ELR (cell line): ENCODE measurements at regions not wholly inside any gene's neighbourhood (a gene's known extent, or its start where the extent isn't known, plus 50 kb on each side); places are given as distances from the start of the nearest gene placed in this dataset.
A peak's percentile ranks its signal among the peaks of the same experiment; 100 is the strongest.
"Not testable (repeated sequence)": the region's sequence is repeated elsewhere in the genome, so short reads cannot be mapped to it uniquely, and the experiment has no call there.

ENCODE experiments used
- DNase-seq: peaks from one replicate; pipeline ENCODE4 v3.0.0-alpha.2; 2015; ENCODE audit warnings: low read depth

DNA sequence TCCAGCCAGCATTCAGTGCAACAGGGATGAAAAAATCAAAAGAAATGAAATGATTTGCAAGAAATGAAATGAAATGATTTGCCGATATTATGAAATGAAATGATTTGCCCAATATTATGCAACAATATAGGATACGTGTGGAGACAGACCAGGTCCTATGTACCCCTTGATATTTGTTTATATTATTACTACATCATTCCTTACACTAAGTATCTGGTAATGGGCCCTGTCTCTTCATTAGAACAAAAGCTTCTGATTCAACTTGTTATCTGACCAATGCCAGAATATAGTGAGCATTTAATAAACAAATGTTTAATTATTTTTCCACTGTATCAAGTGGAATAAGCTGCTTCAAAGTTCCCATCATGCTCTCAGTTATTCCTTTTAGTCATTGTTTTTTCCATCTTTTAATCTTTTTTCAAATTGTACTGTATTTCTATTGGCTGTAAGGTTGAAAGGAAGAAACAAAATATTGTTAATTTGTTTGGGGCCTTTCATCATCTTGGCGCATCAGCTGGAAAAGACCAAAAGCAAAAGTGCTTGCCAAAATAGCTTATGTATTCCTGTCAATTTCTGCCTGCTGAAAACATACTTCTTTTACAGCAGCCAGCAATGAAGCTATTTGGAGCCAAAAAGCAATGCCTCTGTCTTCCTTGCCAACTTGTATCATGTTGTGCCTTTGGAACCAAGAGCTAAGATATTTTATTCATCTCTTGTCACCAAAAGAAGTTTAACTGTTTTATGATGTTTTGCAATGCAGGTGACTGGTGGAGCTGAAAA, 2314.9 kb downstream of the LRRC4C start:
- no peak for DNase-seq

DNA sequence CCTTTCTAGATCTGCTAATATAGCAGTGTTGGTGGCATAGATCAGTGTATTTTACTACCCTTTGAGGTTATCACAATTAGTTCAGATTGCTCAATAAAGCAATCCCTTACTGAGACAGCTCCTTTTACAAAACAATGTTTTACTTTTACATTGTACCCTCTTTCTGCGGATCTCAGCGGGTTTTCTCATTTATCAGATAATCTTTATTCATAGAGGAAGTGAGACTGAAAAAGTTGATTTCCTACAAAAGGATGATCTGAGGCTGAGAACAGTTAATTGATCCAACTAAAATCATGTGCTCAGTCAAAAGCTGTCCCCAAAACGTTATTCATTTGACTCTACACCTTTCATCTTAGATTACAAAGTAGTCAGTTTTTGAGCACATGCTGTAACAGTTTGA, 2319.9 kb downstream of the LRRC4C start:
- no peak for DNase-seq

DNA sequence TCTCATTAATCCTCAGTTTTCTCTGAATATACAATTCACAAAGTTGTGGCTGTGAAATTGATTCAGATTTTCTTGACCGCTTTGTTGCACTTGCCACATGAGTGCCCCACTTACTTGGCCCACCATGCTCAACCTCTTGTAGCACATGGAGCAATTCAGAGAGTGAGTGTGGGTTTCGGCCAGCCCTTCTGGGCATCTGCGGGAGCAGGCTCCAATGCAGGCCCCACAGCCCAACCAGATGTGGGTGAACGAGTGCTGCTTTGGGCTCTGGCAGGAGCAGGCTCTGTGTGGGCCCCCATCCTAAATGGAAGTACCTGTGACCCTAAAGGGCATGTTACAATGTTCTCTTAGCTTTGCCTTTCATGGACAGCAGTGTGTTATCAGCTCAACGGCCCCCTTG, 2338.6 kb downstream of the LRRC4C start:
- DNase-seq, result no peak

DNA sequence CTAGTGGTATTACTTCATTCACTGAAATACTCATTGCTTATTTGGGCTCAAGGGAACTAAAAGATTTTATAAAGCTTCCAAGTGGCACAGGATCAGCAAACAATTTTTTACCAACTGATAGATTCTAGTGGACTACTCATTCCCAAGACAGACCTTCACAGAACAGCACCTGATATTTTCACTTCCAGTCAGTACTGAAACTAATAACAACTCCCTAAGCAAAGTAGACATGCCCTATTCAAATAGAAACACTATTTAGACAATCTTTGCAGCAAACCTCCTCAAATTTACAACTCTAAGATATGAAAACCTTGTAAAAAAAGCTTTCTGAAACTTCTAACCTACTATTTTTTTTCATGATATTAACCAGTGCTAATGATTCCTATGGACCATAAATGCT, 2345.8 kb downstream of the LRRC4C start:
- no peak for DNase-seq

DNA sequence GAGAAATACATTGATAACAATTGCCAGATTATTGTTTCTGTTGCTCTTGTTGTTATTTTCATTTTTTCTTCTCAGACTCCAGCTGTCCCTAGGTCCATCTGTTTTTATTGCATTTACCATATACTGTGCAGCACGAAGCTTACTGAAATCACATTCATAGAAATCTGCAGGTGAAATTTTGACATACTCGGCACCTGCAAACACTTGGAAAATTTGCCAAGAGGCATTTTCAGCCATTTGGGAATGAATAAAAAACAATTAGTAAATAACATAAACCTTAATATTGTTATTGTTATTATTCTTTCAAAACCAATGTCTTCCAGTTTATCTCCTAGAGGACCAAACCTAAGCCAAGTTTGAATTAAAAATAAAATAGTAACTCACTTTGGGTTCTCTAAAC, 2357.2 kb downstream of the LRRC4C start:
- no peak for DNase-seq

DNA sequence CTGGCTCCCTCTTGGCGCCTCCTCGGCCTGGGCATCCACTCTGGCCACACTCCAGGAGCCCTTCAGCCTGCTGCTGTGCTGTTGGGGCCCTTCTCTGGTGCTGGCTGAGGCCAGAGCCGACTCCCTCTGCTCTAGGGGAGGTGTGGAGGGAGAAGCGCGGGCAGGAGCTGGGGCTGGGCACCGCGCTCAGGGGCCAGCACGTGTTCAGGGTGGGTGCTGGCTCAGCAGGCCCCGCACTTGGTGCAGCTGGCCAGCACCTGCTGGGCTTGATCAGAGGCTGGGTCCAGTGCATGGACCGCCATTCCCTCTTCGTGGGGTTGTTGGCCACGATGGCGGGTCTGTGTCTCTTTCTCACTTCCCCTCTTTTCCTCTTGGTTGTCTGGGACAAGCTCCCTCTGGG, 2381.0 kb downstream of the LRRC4C start:
- no peak for DNase-seq

DNA sequence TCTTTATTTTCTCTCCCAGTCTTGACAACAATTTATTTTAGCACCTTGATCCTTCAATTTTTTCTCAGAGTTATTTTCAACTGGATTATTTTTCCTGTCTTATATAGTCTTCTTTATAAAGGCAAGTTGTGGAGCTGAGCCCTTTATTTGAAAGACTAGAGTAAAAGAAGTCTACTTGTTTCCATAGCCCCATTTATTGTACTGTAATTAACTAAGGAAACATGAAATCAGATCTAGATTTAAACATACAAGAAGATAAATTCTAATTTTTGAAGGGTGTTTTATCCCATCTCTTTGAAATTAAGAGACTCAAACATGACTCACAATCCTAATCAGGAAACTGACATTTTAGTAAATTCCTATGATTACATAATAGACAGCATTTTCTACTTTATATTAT, 2421.8 kb downstream of the LRRC4C start:
- DNase-seq, result no peak

DNA sequence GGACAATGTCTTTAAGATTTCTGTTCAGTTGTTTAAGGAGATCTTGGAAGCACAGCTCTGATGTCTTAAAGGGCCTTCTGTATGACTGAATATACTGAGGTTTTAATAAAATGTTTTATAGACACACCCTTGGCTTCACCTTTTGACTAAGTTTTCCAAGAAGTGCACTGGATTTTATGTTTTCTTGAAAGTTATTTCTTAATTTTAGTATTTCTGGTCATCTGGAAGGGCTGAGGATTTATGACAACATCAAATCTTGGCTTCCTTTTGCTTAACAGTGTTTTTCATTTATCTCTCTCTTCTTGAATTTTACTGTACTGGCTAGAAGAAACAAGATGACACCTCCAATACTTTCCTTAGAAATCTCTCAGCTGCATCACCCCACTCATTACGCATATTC, 2423.4 kb downstream of the LRRC4C start:
- no peak for DNase-seq

DNA sequence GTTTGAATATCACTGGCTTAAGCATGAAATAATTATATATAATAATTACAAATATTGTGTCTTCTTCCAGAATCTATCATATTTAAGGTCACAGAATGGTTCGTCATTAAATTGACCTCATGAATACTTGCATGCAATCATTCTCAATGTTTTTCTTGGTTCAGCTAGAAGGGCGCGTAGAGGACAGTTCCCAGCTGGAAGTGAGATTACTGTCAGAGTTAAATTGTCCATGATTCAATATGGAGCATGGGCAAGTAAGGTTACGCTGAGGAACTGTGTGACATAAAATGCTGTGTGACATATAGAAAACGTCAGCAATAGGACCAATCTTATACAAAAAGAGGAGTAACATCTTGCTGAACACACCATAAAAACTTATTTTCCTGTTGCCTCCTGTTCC, 2423.5 kb upstream of the RAG2 start:
- DNase-seq, result no peak

DNA sequence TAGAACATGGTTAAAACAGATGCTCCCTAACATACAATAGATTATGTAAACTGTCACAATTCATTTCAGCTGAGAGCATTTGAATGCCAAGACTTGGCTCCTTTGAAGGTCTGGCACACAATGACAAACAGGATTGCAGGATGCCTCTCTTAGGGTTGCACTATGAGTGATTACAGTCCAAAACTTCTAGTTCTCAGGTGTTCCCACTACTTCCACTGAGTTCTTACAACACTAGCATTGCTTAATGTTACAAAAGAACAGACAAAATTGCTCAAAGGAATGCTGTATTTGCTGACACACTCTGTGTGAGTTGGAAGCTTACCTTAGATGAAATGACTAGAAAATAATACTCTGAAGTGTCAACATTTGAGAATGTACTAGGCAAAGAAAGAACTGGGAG, 2413.8 kb upstream of the RAG2 start:
- DNase-seq, result no peak

DNA sequence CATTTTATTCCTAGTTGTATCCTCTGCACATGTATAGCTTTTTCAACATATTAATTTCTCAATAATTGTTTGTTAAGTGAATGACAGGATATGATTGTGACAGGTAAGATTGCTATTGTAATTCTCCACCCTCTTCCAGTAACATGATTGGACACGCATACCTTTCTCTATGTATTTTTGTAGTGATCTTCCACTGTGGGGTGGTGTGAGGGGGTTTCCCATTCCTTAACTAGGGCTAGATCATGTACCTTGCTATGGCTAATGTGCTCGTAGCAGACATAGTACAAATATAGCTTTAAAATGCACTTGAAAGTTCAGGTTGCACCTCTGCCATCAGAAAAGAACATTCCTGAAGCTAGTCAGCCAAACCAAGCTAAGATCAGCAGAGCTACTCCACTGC, 2392.8 kb upstream of the RAG2 start:
- no peak for DNase-seq

DNA sequence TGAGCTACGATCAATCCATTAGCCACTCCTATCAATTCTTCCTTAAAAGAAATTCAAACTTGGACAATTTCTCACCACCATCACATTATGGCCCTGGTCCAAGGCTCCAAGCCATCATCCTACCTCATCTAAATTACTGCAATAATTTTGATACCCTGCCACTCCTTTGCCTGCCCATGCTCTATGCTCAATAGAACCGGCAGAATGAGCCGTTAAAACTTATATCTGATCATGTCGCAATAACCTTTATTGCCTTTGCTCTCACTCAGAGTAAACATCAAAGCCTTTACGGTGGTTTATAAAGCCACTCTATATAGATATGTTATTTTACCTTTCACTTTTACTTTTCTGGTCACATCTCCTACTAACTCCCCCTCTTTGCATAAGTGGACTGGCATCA, 2392.1 kb upstream of the RAG2 start:
- no peak for DNase-seq

DNA sequence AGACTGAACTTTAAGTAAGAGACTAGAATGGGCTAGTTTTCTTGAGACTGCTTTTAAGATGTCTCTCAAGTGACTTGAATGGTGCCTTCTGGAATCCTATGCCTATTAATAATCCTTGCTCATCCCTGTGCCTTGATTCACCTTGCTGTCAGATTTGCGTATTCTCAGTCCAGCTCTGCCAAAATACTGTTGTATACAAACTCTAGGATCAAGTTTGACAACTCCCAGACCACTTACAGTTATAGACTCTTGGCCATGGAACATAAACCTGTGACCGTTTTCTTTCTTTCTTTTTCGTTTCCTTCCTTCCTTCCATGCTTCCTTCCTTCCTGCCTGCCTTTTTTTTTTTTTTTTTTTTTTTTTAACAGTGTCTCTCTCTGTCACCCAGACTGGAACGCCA, 2390.9 kb upstream of the RAG2 start:
- no peak for DNase-seq

DNA sequence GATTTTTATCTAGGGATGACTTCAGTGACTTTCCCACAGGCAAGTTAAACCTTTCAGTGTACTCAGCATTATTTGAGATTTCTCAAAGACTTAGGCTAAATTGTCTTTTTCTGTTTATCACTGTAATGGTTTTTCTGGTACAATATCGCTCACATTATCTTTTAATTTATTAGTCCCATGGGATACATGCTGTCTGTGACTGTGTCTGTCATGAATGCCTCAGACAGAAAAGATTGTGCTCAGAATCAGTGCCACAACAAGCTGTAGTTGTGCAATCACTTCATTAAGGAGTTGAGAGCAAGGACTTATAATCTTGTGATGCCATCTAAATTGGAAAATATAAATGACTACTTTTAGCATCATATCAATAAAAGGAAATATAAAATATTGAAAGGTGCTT, 2374.2 kb upstream of the RAG2 start:
- DNase-seq, result no peak

DNA sequence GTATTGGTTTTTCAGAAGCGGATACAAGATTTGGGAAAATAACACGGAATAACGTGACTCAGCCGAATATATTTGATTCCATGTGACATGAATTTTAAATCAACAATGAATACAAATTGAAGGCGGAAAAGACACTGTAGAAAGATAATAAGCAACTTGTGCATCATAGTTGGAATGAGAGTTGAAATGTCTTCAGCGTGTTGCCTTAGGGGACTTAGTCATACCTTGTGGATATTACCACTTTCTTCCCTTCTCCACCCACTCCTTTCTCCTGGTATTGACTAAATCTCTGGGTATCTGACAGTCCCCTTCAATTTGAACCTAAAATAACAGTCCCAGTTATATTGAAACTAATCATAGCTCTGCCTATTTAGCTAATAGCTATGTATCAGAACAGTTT, 2373.1 kb upstream of the RAG2 start:
- peak; percentile 74 for DNase-seq

DNA sequence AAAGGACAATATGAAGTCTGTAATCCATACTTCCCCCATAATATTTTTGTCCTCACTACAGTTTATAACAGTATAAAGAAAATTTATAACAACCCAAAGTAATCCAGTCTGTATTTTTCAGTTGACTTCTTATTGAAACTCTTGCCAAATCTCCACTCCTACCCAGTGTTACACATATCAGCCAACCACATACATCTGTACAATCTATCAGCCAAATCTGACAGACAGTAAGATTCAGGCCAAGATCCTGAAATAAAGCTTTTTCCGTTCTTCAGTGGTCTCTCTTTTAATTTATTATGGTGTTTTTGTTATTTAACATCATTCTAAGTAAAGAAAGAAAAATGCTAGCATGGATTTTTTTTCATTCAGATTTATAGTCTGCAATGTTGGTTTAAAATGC, 2370.9 kb upstream of the RAG2 start:
- DNase-seq, result no peak

DNA sequence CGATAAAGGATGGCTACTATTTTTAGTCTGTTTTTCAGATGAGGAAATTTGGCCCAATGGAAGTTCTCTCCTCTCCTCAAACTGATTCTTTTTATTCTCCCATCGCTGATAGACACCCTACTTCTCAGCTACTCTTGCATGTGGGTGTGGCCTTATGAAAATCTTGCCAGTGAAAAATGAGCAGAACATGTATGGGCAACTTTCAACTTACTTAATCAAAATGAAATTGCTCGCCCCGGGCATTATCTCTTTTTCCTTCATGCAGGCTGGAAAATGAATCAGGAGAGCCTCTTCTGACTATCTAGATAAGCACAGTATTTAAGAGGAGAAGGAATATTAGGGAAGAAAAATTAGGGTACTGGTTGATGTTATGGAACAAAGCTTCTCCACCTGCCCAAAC, 2354.7 kb upstream of the RAG2 start:
- no peak for DNase-seq

DNA sequence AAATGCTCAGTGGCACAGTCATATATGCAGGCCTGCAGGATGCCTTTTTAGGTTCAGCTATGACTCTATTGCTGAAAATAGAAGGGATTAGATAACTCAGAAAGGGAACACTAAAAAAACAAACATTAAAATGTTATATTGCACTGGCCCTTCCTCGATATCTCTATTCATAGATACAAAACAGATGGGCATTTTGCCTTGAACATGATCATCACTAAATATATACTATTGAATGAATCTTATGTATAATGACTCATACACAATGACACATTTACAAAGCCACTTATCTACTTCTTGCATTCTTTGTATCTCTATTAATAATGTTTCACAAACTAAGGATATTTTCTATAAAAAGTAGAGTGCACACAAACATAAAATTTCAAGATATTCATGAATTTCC, 2352.8 kb upstream of the RAG2 start:
- DNase-seq, result peak; percentile 15

DNA sequence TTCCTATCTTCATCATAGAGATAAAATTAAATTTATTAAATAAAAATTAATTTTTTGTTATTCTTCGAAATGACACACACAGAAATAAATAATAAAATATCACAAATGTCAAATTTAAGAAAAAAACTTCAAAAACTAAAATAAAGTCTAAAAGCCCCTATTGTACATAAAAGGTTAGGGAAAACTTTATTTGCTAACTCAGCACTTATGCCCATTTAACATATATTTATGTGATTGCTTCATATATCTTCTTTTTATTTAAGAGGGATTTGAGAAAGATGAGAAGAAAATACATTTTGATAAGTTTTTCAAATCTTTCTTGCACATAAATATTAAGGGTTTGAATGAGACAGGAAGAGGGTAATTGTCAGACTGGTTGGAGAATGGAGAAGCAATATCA, 2350.4 kb upstream of the RAG2 start:
- DNase-seq, result no peak

DNA sequence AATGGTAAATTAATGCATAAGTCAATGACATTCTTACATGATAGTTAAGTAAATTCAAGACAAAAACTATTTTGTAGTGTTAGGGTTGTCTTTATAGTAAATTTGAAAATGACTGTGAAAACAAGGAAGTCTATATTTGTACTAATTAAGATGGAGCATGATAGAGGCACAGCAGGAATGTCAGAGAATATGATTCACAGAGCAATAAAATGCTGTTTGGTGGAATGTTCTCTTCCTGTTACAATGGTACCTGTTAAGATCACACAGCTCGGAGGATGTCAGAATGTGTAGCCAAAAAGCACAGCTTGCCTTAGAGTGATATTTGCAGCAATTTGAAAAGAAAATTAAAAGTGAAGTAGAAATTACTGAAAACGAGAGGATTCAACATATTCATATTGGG, 2339.7 kb upstream of the RAG2 start:
- peak; percentile 2 for DNase-seq

DNA sequence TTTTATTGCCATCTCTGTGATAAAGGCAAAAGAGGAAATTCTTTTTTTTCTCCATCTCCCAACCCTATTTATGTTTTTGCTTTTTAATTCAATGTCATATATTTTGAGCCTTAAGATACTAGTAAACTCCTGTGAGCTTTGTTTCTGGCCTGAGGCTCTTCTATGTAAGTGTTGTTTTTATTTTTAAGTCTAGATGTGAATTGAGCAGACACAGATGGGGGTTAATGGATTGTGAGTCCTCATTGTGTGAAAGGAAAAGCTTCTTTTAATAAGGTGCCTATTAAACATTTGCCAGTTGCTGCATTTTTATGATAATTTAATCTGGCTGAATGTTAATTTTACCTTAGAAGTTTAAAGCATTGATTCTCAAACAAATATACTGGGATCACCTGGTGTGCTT, 2337.9 kb upstream of the RAG2 start:
- no peak for DNase-seq

DNA sequence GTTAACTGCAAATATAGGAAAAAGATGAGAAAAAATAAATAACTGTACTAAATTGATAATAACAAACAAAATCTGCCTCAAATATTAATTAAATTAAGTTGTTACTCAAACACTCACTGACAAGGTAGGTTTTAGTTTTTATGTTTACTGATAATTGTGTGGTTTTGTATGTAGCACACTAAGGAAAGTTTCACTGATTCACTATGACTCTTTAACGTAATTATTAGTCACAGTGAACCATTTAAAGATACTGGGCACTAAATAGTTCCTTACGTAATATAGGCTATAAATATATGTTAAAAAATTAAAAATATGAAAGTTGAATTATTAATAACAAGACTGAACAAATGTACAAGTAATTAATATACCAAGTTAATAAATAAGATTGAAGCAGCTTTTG, 2330.0 kb upstream of the RAG2 start:
- DNase-seq, result peak; percentile 32

DNA sequence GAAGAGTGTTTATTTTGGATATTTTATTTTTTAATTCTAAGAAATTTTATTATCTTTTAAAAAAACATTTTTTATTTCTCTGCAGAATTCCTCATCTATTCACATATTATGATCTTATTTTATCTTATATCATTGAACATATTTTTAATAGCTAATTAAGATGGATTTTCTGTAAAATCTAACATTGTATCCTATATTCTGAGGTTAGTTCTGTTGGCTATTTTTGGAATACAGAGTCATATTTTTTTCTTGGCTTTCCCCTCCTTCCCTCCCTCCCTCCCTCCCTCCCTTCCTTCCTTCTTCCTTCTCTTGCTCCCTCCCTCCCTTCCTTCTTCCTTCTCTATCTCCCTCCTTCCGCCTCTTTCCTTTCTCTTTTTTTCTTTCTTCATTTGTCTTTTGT, 2326.6 kb upstream of the RAG2 start:
- DNase-seq, result no peak

DNA sequence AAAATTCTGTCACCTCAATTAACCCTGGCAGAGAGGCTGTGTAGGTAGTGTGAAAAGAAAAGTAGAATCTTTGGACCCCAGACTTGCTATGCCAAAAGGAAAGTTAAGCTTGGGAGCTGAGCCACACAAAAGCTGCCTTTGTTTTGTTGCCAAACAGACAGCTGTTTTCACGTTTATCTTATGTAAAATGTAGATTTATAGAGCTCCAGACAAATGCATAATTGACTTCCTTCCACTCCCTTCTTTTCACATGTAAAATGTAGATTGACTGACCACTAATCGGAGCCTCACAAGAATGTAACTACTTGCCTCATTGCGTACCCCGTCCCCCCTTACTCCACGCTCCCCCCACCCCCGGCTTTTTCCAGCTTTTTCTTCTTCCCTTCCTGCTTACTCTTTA, 2302.2 kb upstream of the RAG2 start:
- no peak for DNase-seq

DNA sequence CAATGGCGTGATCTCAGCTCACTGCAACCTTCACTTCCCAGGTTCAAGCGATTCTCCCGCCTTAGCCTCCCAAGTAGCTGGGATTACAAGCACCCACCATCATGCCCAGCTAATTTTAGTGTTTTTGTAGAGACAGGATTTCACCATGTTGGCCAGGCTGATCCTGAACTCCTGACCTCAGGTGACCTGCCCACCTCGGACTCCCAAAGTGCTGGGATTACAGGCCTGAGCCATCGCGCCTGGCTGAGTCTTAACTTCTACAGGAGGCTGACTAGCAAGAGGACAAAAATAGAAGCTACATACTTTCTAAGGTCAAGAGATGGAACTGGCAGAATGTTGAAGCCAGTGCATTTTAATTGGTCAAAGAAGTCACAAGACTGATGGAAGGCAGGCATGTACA, 2296.2 kb upstream of the RAG2 start:
- not testable (repeated sequence) for DNase-seq
